GM21528 (cell line): ENCODE measurements at regions not wholly inside any gene's neighbourhood (a gene's known extent, or its start where the extent isn't known, plus 50 kb on each side); places are given as distances from the start of the nearest gene placed in this dataset.

ENCODE experiments used
- ATAC-seq: cut with Tn5 transposase; IDR thresholded peaks from one replicate; pipeline ENCODE4 v1.9.1; 2021; ENCODE audit warnings: mild to moderate bottlenecking, moderate library complexity; ENCODE audit not compliant: unreplicated experiment, low FRiP score

DNA sequence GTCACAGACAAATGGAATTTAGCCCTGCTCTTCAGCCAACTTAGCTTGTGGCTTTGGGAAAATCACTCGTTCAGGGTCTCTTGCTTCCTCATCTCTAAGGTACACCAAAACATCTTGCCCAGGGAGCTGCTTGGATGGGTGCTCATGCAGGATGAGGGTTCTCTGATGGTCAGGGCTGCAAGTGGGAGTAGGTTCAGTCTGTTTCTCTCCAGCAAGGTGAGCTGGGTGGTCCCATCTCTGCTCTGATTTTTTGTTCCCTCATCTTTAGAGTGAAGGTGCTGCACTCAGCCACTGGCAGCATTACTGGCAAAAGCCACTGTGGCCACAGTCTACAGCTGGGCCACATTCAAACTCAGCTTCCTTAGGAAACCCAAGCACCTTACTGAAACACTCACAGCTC is 149.9 kb upstream of the GPR26 start:
- no peak for ATAC-seq

DNA sequence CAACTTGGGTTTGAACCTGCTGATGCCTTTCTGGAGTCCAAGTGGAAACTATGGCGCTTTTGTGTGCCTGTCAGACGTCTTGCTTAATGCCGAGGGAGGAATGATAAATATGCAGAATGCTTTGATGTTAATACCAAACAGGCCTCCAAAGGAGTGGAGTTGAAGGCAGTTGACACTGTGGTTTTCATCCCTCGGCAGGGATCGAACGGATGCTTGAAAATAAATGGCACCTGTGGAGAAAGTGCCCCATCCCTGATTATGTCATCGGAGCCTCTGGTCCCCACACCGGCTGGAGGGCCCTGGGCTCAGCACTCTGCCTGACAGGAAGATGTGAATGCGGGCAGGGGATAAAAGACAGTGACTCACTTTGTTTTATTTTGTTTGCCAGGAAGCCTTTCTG is 148.7 kb upstream of the GPR26 start:
- no peak for ATAC-seq

DNA sequence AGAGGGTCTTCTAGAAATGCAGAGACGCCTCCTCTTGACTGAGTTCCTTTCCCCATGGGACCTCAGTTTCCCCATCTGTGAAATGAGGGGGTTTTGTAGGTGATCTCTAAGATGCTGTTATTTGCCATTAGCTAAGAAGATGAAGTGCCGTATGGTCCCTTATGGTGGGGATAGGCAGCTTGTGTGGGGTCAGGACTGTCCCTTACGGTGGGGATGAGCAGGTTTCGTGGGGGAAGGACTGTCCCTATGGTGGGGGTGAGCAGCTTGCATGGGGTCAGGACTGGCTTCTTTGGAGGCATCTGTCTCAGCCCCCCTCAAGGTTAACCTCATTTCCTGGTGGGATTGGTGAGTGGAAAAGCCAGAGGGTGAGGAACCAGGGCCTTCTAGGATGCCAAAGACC is 148.3 kb upstream of the GPR26 start:
- no peak for ATAC-seq

DNA sequence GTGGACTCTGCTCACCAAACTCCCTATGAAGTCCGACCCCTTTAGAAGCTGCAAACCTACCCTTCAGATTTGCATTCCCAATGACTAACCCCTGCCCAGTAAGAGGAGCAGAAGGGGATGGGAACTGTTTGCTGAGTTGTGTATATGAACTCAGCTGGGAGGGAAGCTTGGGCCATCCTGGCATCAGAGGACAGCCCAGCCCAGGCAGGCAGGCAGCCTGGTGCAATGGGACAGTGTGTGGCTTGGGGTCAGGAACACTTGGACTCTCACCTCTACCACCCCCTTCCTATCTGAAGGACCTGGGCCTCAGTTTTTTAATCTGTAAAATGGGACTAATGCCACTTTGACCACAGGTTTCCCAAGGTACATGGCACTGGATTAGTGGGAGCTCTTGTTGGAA is 147.4 kb upstream of the GPR26 start:
- ATAC-seq, result no peak

DNA sequence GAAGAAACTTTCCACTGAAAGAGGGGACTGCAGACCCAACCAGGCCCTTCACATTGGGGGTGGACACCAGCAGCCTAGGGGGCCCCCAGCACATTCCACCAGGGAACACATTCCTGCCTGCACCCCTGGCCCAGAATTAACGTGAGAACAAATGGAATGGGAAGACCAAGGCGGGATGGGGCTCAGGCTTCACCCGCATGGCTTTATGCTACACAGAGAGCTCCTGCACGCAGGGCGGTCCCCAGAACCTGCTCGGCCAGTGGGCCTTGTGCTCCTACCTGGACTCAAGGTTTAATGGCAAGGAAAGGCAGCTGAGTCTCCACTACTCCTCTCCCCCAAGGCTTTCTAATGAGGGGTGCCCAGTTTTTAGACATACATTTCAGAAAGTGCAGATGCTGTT is 146.3 kb upstream of the GPR26 start:
- no peak for ATAC-seq

DNA sequence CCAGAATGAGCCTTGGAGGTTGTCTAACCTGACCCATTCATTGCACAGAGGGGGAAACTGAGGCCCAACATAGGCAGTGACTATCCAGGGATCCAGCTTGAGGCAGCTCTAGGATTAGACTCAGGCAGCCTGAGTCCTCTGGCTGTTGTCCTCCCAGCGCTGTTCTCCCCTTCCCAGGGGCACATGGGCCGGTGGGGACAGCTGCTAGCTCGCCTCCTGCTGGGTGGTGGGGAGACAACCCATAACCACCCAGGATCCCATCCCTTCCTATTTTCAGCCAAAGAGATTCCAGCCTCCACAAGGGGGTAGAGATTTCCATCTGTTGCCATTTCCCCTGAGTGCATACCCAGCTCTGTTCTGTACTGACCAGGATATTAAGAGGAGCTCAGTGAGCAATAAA is 145.1 kb upstream of the GPR26 start:
- no peak for ATAC-seq

DNA sequence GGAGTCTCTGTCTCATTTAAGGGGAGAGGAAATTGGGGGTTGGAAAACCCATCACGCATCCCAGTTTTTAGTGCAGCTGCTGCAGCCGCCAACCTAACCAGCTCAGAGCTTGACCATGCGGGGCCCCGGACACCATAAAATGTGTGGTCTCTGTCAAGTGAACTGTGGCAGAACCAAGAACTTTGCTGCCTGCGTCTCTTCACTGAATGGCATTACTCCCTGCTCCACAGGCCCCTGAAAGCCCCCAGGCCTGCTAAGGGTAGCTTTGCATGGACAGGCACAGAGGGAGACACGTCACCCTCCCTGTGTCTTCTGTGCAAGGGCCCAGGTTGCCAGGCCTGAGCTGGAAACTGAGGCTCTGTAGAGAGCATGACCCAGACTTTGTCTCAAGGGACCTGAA is 144.6 kb upstream of the GPR26 start:
- no peak for ATAC-seq

DNA sequence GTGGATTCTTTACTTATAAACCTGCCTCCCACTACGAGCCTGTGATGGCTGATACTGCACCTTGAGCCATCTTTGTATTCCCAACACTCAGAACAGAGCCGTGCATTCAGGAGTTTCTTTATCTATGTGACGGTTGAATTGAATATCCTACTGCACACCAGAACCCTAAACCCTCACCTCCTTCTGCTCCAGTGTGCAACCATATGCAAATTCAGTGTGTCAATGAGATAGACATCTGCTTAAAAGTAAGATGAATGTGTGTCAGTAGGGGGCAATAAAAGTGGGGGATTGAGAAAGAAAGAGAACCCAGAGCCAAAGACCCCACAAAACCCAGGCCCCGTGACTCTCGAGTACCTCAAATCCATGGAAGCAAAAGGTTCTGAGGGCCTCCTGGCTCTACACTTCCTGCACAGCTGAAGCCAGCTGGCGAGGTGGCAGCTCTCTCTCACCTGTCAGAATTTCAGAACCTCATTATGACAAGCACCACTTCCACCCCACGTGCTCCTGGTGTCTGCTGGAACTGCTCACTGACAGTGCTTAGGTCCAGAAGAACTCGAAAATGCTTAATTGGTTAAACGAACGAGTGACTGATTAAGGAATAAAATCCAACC is 143.3 kb upstream of the GPR26 start:
- no peak for ATAC-seq

DNA sequence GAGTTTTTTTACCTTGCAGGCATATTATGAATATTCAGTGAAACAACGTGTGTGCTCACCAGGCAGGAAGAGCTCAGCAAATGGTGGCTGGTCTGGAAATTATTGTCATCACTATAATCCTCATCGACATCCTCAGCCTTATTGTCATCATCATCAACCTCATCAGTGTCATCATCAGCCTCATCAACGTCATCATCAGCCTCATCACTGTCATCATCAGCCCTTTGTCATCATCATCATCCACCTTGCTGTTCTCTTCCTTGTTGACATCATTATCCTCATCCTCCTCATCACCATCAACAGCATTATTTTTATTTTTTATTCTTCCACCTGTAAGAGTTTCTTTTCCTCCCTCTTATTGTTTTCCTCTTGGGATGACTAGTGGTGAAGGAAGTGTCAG is 142.3 kb upstream of the GPR26 start:
- ATAC-seq, result no peak

DNA sequence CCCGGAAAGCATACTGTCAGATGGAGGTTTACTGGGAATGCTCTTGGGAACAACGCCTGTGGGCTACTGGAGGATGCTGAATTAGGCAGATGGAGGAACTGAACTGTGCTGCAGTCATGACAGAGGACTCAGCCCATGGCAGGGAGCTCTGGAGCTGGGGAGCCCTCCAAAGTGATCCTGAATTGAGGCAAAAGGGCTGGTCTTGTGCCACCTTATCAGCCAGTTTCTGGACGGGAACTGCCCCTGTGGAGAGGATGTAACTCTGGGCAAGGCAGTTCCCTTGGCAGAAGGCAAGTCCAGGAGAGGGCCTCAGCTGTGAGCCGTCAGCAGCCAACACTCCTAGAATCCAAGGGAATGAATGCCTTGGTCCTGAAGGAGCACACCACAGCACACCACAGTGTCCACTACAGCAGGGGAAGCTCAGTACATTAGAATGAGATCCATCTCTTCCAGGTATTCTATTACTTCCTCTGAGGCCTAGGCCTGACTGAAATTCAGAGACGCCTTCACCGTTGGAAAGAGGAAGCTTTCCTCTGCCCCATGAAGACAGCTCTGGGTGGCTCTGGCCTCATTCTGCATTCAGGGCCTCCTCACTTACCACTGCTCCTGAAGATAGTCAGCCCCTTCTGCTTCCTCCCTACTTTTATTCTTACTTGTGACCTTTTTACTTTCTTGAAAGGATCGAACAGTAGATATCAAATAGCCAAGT is 139.6 kb upstream of the GPR26 start:
- no peak for ATAC-seq

DNA sequence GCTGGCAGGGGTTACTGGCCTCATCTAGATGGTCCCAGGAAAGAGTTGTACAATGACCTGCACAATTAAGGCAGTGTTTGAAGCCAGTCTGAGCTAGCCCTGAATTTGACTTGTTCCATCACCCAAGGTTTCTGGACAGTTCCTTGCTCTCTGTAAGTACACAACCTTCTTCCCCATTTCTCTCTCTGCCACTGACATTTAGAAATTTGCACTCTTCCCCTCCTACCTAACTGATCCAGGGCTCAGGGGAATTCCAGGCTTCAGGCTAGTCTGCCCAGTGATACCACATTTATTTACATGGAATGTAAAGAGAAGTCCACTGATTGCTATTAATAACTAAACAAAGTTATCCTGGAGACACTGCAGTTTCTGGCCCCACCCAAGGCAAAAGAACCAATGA is 139.0 kb upstream of the GPR26 start:
- no peak for ATAC-seq

DNA sequence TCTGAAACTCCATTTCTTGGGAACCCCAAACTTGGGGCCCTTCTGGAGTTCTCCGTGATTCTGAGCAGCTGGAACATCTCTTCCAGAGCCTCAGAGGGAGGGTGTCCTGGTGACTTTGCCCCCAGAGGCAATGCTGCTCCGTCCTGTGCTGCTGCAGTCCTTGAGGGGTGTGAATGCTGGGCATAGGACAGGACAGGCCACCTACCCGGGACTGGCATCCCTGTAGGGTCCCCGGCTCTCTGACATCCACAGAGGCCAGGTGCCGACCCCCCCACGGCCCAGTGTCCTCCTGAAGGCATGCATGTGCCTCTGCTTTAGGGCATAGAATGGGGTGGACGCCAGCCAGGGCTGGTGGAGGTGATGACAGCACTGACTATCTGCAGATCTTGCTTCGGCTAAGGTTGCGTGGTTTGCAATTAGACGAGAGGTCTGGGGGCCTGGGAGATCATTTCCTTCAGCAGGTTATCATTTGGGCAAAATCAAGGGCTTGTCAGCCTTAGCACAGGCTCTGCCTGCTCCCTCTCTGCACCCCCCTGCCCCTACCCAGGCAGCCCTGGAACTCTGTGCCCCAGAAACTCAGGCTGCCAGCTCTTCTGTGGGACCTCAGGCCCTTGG is 136.9 kb upstream of the GPR26 start:
- ATAC-seq, result no peak

DNA sequence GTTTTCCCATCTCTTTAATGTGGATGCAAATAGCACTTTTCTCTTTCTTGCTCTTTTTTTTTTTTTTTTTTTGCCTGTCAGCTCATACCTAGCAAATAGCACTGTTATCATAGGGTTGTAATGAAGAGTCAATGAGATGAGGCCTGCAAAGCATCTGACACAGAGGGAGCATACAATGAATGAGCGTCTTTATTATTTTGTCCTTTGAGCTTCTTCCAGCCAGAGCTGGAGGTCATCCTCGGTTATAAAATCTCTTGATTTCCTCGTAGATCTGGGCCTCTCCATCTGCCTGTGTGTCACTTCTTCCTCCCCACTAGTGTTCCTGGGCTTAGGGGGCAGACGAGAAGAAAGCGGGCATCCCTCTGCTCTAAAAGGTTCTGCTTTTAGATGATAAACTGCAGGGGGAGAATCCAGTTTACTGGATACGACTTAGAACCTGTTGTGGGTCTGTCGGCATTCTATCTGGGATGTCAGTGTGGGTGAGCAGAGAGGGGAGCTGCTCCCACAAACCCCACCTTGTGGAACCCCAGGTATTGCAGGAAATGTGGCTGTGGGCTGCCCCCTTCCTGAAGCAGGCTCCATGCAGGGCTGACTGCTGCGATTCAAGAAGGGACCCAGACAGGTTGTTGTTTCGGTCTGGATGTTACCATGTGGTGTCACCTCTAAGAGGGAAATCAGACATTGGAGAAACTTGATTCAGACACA is 135.8 kb upstream of the GPR26 start:
- ATAC-seq, result no peak

DNA sequence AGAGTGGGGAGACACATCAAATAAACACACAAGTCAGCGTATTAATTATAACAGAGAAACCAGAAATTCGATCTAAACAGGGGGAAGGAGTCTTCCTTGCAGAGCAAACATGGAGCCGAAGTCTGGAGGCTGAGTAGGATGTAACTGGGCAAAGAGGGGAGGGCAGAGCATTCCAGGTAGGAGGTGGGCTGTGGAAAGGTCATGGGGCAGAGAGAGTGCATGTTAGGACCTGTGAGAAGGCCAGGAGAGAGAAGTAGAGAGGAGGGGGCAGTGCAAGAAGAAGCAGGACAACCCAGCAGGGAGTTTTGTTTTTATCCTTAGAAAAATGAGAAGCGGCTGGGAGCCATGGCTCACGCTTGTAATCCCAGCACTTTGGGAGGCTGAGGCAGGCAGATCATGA is 130.8 kb upstream of the GPR26 start:
- ATAC-seq, result no peak

DNA sequence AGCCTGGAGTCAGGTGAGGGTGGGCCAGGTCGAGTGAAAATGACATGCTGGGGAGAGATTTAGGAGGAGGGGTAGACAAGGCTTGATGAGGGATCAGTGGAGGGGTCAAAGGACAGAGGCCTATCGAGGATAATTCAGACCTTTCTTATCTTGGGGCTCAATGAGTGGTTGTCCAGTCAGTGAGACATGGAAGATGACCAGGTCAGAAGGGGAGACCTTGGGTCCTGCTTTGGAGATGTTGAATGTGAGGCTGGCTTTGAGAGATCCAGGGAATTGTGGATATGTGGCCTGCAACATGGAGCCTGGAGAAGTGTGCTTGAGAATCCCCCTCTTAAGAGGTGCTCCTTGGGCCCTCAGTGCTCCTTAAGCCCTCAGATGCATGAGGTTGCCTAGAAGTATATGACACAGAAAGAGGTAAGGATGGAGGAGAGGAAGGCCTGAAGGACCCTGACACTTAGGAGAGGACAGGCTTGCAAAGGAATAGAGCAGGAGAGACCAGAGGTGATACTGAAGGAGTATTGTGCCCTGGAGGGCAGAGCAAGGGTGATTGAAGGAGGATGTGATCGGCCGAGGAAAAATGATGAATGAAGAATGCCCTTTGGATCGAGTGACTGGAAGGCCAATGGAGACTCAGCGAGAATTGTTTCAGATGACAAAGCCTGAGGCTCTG is 129.8 kb upstream of the GPR26 start:
- no peak for ATAC-seq

DNA sequence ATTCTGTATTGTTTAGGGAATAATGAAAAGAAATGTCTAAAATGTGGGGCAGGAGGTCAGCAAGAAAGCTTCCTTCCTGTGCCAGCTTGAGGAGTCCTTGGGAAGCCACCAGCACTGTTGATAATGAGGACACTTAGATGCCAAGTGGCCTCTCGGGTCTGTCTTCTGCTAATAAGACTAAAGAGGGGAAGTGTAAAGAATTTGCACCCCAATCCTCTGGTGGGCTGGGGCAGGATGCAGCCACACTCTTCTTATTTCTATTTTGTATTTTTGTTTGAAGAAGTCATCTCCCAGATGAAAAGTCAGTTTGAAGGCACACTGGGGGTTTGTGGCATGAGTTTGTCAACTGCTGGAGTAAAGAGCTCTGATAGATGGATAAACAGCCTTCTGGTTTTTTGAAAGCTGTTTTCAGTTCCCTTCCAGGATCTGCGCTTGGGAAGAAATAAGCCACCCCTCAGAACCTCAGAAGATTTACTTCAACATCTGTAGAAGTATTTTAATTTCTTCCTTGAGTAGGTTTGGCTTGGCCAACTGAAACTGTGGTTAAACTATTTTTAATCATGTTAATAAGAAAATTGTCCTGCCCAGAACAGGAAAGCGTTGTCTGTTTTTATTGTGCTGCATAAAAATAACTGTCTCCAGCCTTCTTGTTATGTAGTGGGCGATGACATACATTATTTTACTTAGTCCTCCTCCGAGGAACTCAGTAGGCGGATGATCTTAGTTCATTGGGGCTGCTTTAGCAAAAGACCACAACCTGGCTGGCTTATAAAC is 128.8 kb upstream of the GPR26 start:
- ATAC-seq, result no peak

DNA sequence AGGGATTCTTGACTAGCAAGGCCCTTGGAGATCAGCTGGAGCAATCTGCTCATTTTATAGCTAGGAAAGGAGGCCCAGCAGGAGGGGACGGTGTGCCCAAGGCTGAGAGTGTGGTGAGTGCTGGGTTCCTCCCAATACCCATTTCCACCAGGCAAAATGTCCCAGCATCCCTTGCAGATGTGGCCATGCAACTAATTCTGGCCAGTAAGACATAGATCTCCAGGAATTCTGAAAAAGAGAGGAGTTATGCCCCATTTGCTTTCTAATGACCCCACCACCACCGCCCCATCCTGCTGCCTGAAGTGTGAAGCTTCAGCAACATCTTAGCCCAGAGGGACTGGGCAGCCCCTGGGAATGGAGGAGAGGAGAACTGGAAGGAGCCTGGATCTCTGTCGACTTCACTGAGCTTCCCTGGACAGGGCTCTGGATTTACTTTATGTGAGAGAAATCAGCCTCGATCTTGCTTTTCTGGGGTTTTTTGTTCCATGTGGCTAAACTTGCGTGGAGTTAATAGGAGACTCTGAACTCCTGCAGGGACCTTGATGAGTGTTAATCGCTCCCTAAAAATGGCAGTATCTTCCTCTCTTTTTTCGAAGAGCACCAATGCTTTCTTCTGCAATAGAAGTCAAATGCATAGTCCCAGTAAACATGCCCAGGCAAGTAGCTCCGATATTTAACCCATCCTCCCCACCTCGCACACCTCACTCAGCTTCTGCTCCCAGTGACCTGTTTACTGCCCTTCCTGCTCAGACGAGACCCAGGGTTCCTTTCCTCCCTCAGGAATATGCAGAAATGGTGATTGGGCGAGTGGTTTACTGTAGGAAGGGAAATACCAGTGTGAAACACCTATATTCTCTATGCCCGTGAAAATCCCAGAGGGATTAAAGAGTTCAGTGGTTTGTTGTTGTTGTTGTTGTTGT is 127.5 kb upstream of the GPR26 start:
- ATAC-seq, result no peak

DNA sequence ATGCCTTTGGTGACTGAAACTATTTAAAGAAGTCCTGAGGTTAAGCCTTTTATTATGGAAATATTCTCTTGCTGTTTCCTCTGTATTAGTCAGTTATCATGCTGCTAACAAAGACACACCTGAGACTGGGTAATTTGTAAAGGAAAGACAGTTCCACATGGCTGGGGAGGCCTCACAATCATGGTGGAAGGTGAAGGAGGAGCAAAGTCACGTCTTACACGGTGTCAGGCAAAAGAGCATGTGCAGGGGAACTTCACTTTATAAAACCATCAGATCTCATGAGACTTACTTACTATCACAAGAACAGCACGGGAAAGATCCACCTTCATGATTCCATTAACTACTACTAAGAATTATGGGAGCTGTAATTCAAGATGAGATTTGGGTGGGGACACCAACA is 121.2 kb upstream of the GPR26 start:
- ATAC-seq, result no peak

DNA sequence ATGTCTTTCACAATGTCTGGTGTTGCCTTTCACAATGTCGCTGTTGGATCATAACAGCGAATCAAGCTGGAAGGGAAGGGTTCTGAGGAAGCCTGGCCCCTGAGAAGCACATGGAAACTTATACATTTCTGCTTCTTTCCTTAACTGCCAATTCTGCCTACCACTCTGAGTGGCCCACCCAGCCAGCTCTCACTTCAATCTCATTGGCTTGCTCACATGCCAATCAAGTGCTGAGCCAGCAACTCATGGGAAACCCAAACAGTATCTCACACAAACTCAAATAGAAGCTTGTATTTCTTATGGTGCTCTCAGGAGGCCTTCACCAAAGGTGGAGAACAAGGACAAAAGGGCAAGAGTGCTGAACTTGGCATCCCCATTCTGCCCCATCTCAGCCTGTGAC is 117.4 kb upstream of the GPR26 start:
- ATAC-seq, result no peak
